Fibroblast of the aortic adventitia (primary cell): ENCODE measurements at regions not wholly inside any gene's neighbourhood (a gene's known extent, or its start where the extent isn't known, plus 50 kb on each side); places are given as distances from the start of the nearest gene placed in this dataset.
A peak's percentile ranks its signal among the peaks of the same experiment; 100 is the strongest.

ENCODE experiments used
- DNase-seq: peaks from one replicate; pipeline ENCODE4 v3.0.0-alpha.2; 2010; ENCODE audit warnings: low read depth
- H3K4me3 ChIP-seq: 2 replicates; pipeline ENCODE4 v1.5.1; 2011; ENCODE audit warnings: low read depth, mild to moderate bottlenecking, control low read depth, low read length, moderate library complexity
- CTCF ChIP-seq: IDR thresholded peaks from 2 replicates; pipeline ENCODE4 v1.5.1; 2011; ENCODE audit warnings: mild to moderate bottlenecking, low read length, control low read depth, inconsistent platforms; ENCODE audit not compliant: insufficient read depth

- TF ChIP-seq CTCF, result no peak
- DNase-seq, result no peak
- no peak overlapping the region for H3K4me3 ChIP-seq
These were observed 57.1 kb upstream of the ATG10 start for GRCh38 chr5:81914696-81915095.

DNA sequence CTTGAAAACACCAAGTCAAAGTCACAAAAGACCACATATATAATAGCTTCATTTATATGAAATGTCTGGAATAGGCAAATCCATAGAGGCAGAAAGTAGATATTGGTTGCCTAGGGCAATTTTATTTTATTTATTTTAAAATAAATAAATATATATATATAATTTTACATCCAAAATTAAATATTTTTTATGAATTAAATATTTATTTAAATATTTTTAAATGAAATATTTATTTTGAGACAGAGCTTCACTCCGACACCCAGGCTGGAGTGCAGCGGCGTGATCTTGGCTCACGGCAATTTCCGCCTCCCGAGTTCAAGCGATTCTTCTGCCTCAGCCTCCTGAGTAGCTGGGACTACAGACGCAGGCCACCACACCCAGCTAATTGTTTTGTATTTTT lies 58.9 kb upstream of the ATG10 start:
- TF ChIP-seq CTCF, result no peak
- no peak for DNase-seq
- no peak overlapping the region for H3K4me3 ChIP-seq

- TF ChIP-seq CTCF, result no peak
These were observed 62.1 kb upstream of the ATG10 start for GRCh38 chr5:81909677-81910076.

GRCh38 chr5:81908771-81909170 lies 63.1 kb upstream of the ATG10 start:
- DNase-seq, result peak; percentile 6

More at GRCh38 chr5:81909677-81910076, 62.1 kb upstream of the ATG10 start:
- no peak overlapping the region for H3K4me3 ChIP-seq
- no peak for DNase-seq

DNA sequence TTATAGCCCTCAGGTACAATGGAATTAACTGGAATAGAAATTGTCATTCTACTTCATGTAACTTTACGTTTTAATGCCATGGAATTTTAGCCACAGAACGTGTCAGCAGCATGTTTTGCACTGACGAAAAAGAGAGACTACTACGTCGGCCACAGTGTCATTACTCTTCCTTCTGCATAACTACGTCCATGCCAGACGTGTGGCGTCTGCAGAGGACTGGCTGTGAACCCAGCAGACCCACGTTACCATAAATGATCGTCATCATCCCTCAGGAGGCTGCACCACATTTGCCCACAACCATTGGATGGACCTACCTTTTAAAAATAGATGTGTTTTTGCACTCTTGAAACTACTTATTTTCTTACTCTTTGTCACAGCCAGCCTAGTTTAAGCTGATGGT lies 63.8 kb upstream of the ATG10 start:
- DNase-seq, result no peak
- no peak for TF ChIP-seq CTCF
- no peak overlapping the region for H3K4me3 ChIP-seq

More at GRCh38 chr5:81908771-81909170, 63.1 kb upstream of the ATG10 start:
- H3K4me3 ChIP-seq, result no peak overlapping the region
- no peak for TF ChIP-seq CTCF

DNA sequence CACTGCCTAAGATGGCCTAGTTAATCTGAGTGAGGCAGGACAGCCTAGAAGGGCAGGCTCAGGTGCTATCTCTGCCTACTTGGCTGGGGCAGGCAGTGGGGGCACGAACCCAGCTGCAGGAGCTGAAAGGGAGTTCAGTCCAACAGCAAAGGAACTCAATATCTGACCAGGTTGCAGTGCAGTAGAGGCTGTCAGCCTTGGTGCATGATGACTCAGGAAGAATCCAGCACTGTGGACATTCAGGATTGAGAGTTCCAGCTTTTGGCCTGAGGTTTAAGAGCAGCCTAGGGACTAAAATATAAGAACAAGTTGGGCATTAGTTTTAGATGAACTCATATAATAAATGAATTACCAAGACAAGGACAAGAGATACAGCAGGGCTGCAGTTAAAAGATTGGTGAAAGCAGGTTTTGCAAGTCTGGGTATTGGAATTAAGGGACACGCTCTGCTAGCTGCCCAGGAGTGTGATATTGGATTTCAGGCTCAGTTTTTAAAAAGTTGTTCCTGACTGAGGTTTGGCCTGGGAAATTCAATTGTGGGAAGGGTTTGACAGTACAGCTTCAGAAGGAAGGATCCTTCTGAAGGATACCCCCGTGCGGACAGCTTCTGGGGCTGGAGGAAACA lies 64.7 kb upstream of the ATG10 start:
- no peak for DNase-seq
- TF ChIP-seq CTCF, result no peak
- H3K4me3 ChIP-seq, result no peak overlapping the region

DNA sequence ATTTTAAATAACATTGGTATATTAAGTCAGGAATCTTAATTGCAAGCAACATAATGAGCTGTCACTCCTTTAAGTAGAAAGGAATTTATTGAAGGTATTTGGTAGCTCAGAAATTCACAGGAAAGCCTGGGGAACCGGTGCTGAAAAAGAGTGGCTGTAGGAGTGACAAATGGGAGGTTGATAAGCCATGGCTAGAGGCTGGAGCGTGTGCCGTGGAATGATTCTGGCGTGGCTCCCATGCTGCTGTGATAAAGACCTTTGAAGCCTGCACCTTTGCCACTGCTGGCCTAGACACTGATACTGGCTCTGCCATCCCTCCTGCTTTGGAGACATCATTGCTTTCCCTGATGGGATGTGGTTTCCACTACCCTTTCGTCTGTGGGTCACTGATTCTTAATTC lies 65.7 kb upstream of the ATG10 start:
- no peak overlapping the region for H3K4me3 ChIP-seq
- TF ChIP-seq CTCF, result no peak
- DNase-seq, result no peak
